ENCODE measurements at regions not wholly inside any gene's neighbourhood (a gene's known extent, or its start where the extent isn't known, plus 50 kb on each side); places are given as distances from the start of the nearest gene placed in this dataset.

- TF ChIP-seq POLR2AphosphoS5 (IDR thresholded peaks at IDR 0.05; ENCODE audit: low read depth, low read length) (no peak), POLR2A (IDR thresholded peaks at IDR 0.05; ENCODE audit: low read depth, low read length) (no peak), POU2F2 (IDR thresholded peaks at IDR 0.05; ENCODE audit: low read depth, low read length) (no peak), SPI1 (IDR thresholded peaks at IDR 0.05; ENCODE audit: low read depth, low read length) (no peak), PAX5 (IDR thresholded peaks at IDR 0.05; ENCODE audit: insufficient read depth, low read length, severe bottlenecking) (no peak), TAF1 (IDR thresholded peaks at IDR 0.05; ENCODE audit: low read depth, low read length) (no peak)
Observed at GRCh38 chr7:108771853-108772252, 202.2 kb downstream of the DNAJB9 start.

Data from GM12891 (cell line).